Breast epithelium (tissue), 3 donors: ENCODE measurements at regions not wholly inside any gene's neighbourhood (a gene's known extent, or its start where the extent isn't known, plus 50 kb on each side); places are given as distances from the start of the nearest gene placed in this dataset.

Source experiments
- POLR2AphosphoS5 ChIP-seq, 3 donors: sonication (generic); formaldehyde crosslinking; IDR thresholded peaks; one replicate each; pipeline ENCODE4 v1.6.1; 2017; ENCODE audit warnings: antibody characterized with exemption in 3 of 3
- TF ChIP-seq, protein P1 (sequence below), 3 donors: fragments of 450-650 bp; IDR thresholded peaks; one replicate each; pipeline ENCODE4 v1.5.1; 2016 to 2017; ENCODE audit warnings: antibody characterized with exemption in 3 of 3, mild to moderate bottlenecking in 3 of 3, moderate library complexity in 3 of 3

DNA sequence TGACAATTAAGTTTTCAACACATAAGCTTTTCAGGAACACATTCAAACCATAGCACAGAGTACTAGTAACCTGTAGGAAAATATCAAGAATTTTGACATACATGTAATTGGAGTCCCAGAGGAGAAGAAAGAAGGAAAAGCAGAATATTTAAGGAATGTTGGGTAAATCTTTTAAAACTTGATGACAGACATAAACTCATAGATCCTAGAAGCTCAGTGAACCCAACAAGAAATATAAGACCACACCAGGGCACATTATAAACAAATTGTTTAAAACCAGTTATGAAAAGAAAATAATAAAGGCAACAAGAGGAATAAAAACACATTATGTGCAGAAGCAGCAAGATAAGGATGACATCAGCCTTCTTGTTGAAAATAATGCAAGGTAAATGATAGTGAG is 151.5 kb upstream of the ATXN1 start:
- TF ChIP-seq, protein P1, sequence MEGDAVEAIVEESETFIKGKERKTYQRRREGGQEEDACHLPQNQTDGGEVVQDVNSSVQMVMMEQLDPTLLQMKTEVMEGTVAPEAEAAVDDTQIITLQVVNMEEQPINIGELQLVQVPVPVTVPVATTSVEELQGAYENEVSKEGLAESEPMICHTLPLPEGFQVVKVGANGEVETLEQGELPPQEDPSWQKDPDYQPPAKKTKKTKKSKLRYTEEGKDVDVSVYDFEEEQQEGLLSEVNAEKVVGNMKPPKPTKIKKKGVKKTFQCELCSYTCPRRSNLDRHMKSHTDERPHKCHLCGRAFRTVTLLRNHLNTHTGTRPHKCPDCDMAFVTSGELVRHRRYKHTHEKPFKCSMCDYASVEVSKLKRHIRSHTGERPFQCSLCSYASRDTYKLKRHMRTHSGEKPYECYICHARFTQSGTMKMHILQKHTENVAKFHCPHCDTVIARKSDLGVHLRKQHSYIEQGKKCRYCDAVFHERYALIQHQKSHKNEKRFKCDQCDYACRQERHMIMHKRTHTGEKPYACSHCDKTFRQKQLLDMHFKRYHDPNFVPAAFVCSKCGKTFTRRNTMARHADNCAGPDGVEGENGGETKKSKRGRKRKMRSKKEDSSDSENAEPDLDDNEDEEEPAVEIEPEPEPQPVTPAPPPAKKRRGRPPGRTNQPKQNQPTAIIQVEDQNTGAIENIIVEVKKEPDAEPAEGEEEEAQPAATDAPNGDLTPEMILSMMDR (IDR thresholded peaks at IDR 0.05) = no peak
- no peak for TF ChIP-seq POLR2AphosphoS5 (IDR thresholded peaks at IDR 0.05)
